SK-N-MC (cell line): ENCODE measurements at regions not wholly inside any gene's neighbourhood (a gene's known extent, or its start where the extent isn't known, plus 50 kb on each side); places are given as distances from the start of the nearest gene placed in this dataset.

Experiments
- EZH2 ChIP-seq: fragments of 200-600 bp; sonication (generic); IDR thresholded peaks from one replicate; pipeline ENCODE4 v1.6.1; 2017; ENCODE audit warnings: antibody characterized with exemption
- FOXP2 ChIP-seq: optimal IDR thresholded peaks from 2 replicates; pipeline ENCODE3; 2011; ENCODE audit warnings: mild to moderate bottlenecking, moderate library complexity; ENCODE audit not compliant: insufficient read depth; ENCODE audit errors: extremely low read length, control extremely low read depth
- POLR2AphosphoS5 ChIP-seq: IDR thresholded peaks from 2 replicates; pipeline ENCODE4 v1.6.1; 2012; ENCODE audit warnings: mild to moderate bottlenecking, low read depth, low read length, borderline replicate concordance

DNA sequence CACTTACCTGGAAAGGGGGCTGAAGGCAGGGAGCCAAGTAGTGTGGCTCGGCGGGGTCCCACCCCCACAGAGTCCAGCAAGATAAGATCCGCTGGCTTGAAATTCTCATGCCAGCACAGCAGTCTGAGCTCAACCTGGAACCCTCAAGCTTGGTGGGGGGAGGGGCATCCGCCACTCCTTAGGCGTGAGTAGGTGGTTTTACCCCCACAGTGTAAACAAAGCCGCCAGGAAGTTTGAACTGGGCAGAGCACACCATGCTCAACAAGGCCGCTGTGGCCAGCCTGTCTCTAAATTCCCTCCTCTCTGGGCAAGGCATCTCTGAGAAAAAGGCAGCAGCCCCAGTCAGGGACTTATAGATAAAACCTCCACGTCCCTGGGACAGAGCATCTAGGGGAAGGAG is 156.3 kb downstream of the KBTBD8 start:
- TF ChIP-seq POLR2AphosphoS5 (no peak), EZH2 (no peak), FOXP2 (no peak)
